ENCODE measurements at regions not wholly inside any gene's neighbourhood (a gene's known extent, or its start where the extent isn't known, plus 50 kb on each side); places are given as distances from the start of the nearest gene placed in this dataset.

GRCh38 chr1:209389258-209389657, 194.3 kb upstream of the CAMK1G start:
- Histone ChIP-seq H3K27ac (no peak overlapping the region), H3K4me1 (ENCODE audit: control insufficient read depth in 1 of 2, low read depth in 2 of 2) (no peaks in the 10 kb centered on the region), H3K27me3 (replicated peaks; ENCODE audit: insufficient read depth) (no peaks in the 10 kb centered on the region), H3K36me3 (no peaks in the 10 kb centered on the region), H3K4me3 (no peak overlapping the region), H3K9me3 (no peaks in the 10 kb centered on the region)
- ATAC-seq (ENCODE audit: insufficient number of reproducible peaks, low FRiP score, low read depth) = no peak
- no peak for TF ChIP-seq CTCF (IDR thresholded peaks at IDR 0.05)
- no peak for DNase-seq (ENCODE audit: low spot score)

- no peak overlapping the region for H3K4me3 ChIP-seq
- no peaks in the 10 kb centered on the region for H3K4me1 ChIP-seq (ENCODE audit: control insufficient read depth in 1 of 2, low read depth in 2 of 2)
- H3K27ac ChIP-seq = no peak overlapping the region
- no peak for TF ChIP-seq CTCF (IDR thresholded peaks at IDR 0.05)
- no peaks in the 10 kb centered on the region for H3K9me3 ChIP-seq
- ATAC-seq (ENCODE audit: insufficient number of reproducible peaks, low FRiP score, low read depth) = no peak
- no peaks in the 10 kb centered on the region for H3K27me3 ChIP-seq (replicated peaks; ENCODE audit: insufficient read depth)
- no peak for DNase-seq (ENCODE audit: low spot score)
- H3K36me3 ChIP-seq = no peaks in the 10 kb centered on the region
These were observed 193.5 kb upstream of the CAMK1G start for GRCh38 chr1:209389975-209390374.

GRCh38 chr1:209390764-209391163, 192.8 kb upstream of the CAMK1G start:
- H3K27ac ChIP-seq = no peak overlapping the region
- no peak overlapping the region for H3K4me3 ChIP-seq
- no peaks in the 10 kb centered on the region for H3K36me3 ChIP-seq
- DNase-seq (ENCODE audit: low spot score) (no peak), ATAC-seq (ENCODE audit: insufficient number of reproducible peaks, low FRiP score, low read depth) (no peak)
- H3K27me3 ChIP-seq (replicated peaks; ENCODE audit: insufficient read depth) = no peaks in the 10 kb centered on the region
- H3K9me3 ChIP-seq = no peaks in the 10 kb centered on the region
- TF ChIP-seq CTCF (IDR thresholded peaks at IDR 0.05) = no peak
- H3K4me1 ChIP-seq (ENCODE audit: control insufficient read depth in 1 of 2, low read depth in 2 of 2) = no peaks in the 10 kb centered on the region

GRCh38 chr1:209391792-209392191, 191.7 kb upstream of the CAMK1G start:
- no peaks in the 10 kb centered on the region for H3K4me1 ChIP-seq (ENCODE audit: control insufficient read depth in 1 of 2, low read depth in 2 of 2)
- no peak overlapping the region for H3K4me3 ChIP-seq
- no peaks in the 10 kb centered on the region for H3K36me3 ChIP-seq
- no peak overlapping the region for H3K27ac ChIP-seq
- no peak for ATAC-seq (ENCODE audit: insufficient number of reproducible peaks, low FRiP score, low read depth)
- H3K9me3 ChIP-seq = no peaks in the 10 kb centered on the region
- no peak for DNase-seq (ENCODE audit: low spot score)
- TF ChIP-seq CTCF (IDR thresholded peaks at IDR 0.05) = no peak
- H3K27me3 ChIP-seq (replicated peaks; ENCODE audit: insufficient read depth) = no peaks in the 10 kb centered on the region

GRCh38 chr1:209395169-209395568, 188.3 kb upstream of the CAMK1G start:
- Histone ChIP-seq H3K9me3 (no peaks in the 10 kb centered on the region), H3K27ac (no peak overlapping the region), H3K4me3 (no peak overlapping the region), H3K27me3 (replicated peaks; ENCODE audit: insufficient read depth) (no peaks in the 10 kb centered on the region), H3K36me3 (no peaks in the 10 kb centered on the region), H3K4me1 (ENCODE audit: control insufficient read depth in 1 of 2, low read depth in 2 of 2) (no peaks in the 10 kb centered on the region)
- DNase-seq (ENCODE audit: low spot score) (no peak), ATAC-seq (ENCODE audit: insufficient number of reproducible peaks, low FRiP score, low read depth) (no peak)
- TF ChIP-seq CTCF (IDR thresholded peaks at IDR 0.05) = no peak

All from thoracic aorta (tissue), 2 donors.